H9 (cell line): ENCODE measurements at regions not wholly inside any gene's neighbourhood (a gene's known extent, or its start where the extent isn't known, plus 50 kb on each side); places are given as distances from the start of the nearest gene placed in this dataset.

Experiments used
- DNase-seq: peaks from one replicate; pipeline ENCODE4 v3.0.0-alpha.2; 2017
- H2AFZ ChIP-seq: one replicate; pipeline ENCODE4 v1.6.1; 2013; ENCODE audit warnings: mild to moderate bottlenecking, low read length, control low read depth, moderate library complexity
- H2AK5ac ChIP-seq: 2 replicates; pipeline ENCODE4 v1.6.1; 2013; ENCODE audit warnings: low read length, control low read depth, mixed read lengths; ENCODE audit not compliant: insufficient read length
- H2BK120ac ChIP-seq: one replicate; pipeline ENCODE4 v1.6.1; 2013; ENCODE audit warnings: low read depth, mild to moderate bottlenecking, low read length, control low read depth, inconsistent platforms; ENCODE audit not compliant: poor library complexity, severe bottlenecking
- H2BK12ac ChIP-seq: 2 replicates; pipeline ENCODE4 v1.6.1; 2013; ENCODE audit warnings: low read length, control low read depth, mixed read lengths, low read depth; ENCODE audit not compliant: insufficient read length
- H2BK15ac ChIP-seq: 2 replicates; pipeline ENCODE4 v1.6.1; 2013; ENCODE audit warnings: low read depth, low read length, control low read depth
- H2BK20ac ChIP-seq: one replicate; pipeline ENCODE4 v1.6.1; 2013; ENCODE audit warnings: low read depth, mild to moderate bottlenecking, low read length, control low read depth, inconsistent platforms; ENCODE audit not compliant: poor library complexity, severe bottlenecking
- H2BK5ac ChIP-seq: 2 replicates; pipeline ENCODE4 v1.6.1; 2013; ENCODE audit warnings: low read length, control low read depth, mixed read lengths; ENCODE audit not compliant: insufficient read length
- H3K14ac ChIP-seq: 2 replicates; pipeline ENCODE4 v1.6.1; 2013; ENCODE audit warnings: low read length, control low read depth; ENCODE audit not compliant: insufficient read depth
- H3K18ac ChIP-seq: 2 replicates; pipeline ENCODE4 v1.6.1; 2013; ENCODE audit warnings: low read depth, mild to moderate bottlenecking, mixed read lengths, low read length, control low read depth; ENCODE audit not compliant: insufficient read length
- H3K23ac ChIP-seq: 2 replicates; pipeline ENCODE4 v1.6.1; 2013; ENCODE audit warnings: low read length, control low read depth, mixed read lengths, low read depth; ENCODE audit not compliant: insufficient read length
- H3K23me2 ChIP-seq: 2 replicates; pipeline ENCODE4 v1.6.1; 2013; ENCODE audit warnings: low read depth, mild to moderate bottlenecking, mixed read lengths, low read length, control low read depth; ENCODE audit not compliant: insufficient read length, poor library complexity, severe bottlenecking
- H3K27ac ChIP-seq: 2 replicates; pipeline ENCODE4 v1.5.1; 2013; ENCODE audit warnings: low read length, control low read depth, mixed read lengths, low read depth; ENCODE audit not compliant: insufficient read length
- H3K27me3 ChIP-seq: 2 replicates; pipeline ENCODE4 v1.6.1; 2013; ENCODE audit warnings: low read length, control low read depth, inconsistent platforms; ENCODE audit not compliant: insufficient read depth
- H3K4ac ChIP-seq: 2 replicates; pipeline ENCODE4 v1.6.1; 2013; ENCODE audit warnings: low read depth, mild to moderate bottlenecking, control low read depth, inconsistent platforms, low read length, moderate library complexity
- H3K4me1 ChIP-seq: 2 replicates; pipeline ENCODE4 v1.6.1; 2013; ENCODE audit warnings: low read length, control low read depth, inconsistent platforms; ENCODE audit not compliant: insufficient read depth
- H3K4me2 ChIP-seq: 2 replicates; pipeline ENCODE4 v1.6.1; 2013; ENCODE audit warnings: low read length, control low read depth, mixed read lengths; ENCODE audit not compliant: insufficient read length, insufficient read depth
- H3K56ac ChIP-seq: 2 replicates; pipeline ENCODE4 v1.6.1; 2013; ENCODE audit warnings: low read depth, mild to moderate bottlenecking, mixed read lengths, low read length, control low read depth; ENCODE audit not compliant: insufficient read length
- H3K79me1 ChIP-seq: 2 replicates; pipeline ENCODE4 v1.6.1; 2013; ENCODE audit warnings: low read depth, mild to moderate bottlenecking, moderate library complexity, low read length, control low read depth, inconsistent platforms; ENCODE audit not compliant: insufficient read depth, poor library complexity, severe bottlenecking
- H3K79me2 ChIP-seq: 2 replicates; pipeline ENCODE4 v1.6.1; 2013; ENCODE audit warnings: low read length, control low read depth, inconsistent platforms; ENCODE audit not compliant: insufficient read depth
- H3K9ac ChIP-seq: 2 replicates; pipeline ENCODE4 v1.6.1; 2013; ENCODE audit warnings: low read length, control low read depth, mixed read lengths; ENCODE audit not compliant: insufficient read length; ENCODE audit errors: extremely low read depth
- H3K9me3 ChIP-seq: one replicate; pipeline ENCODE4 v1.6.1; 2013; ENCODE audit warnings: low read depth, low read length, inconsistent platforms; ENCODE audit not compliant: control insufficient read depth
- H3T11ph ChIP-seq: one replicate; pipeline ENCODE4 v1.6.1; 2013; ENCODE audit warnings: mild to moderate bottlenecking, low read length, control low read depth, inconsistent platforms
- H4K20me1 ChIP-seq: one replicate; pipeline ENCODE4 v1.6.1; 2013; ENCODE audit not compliant: control insufficient read depth, insufficient read length, insufficient read depth
- H4K5ac ChIP-seq: 2 replicates; pipeline ENCODE4 v1.6.1; 2013; ENCODE audit warnings: low read depth, mild to moderate bottlenecking, mixed read lengths, low read length, control low read depth; ENCODE audit not compliant: insufficient read length
- H4K8ac ChIP-seq: replicated peaks from 2 replicates; pipeline ENCODE4 v1.6.1; 2013; ENCODE audit warnings: low read length, control low read depth, mixed read lengths, low read depth; ENCODE audit not compliant: insufficient read length
- H4K91ac ChIP-seq: 2 replicates; pipeline ENCODE4 v1.6.1; 2013; ENCODE audit warnings: low read depth, mild to moderate bottlenecking, moderate library complexity, mixed read lengths, low read length, control low read depth; ENCODE audit not compliant: insufficient read length
- H3K27ac Mint-ChIP-seq, 3 experiments: 2 replicates in 2 of 3; 3 replicates in 1 of 3; pipeline ENCODE4 v1.8.0; 2020 to 2021; ENCODE audit warnings: mixed read lengths in 3 of 3, mild to moderate bottlenecking in 1 of 3, moderate library complexity in 1 of 3
- H3K27me3 Mint-ChIP-seq: 2 replicates; pipeline ENCODE4 v1.8.0; 2021; ENCODE audit warnings: low read depth, mild to moderate bottlenecking, moderate library complexity, mixed read lengths
- H3K36me3 Mint-ChIP-seq, 3 experiments: 2 replicates in 2 of 3; 3 replicates in 1 of 3; pipeline ENCODE4 v1.8.0; 2020 to 2021; ENCODE audit warnings: low read depth in 3 of 3, mixed read lengths in 3 of 3; ENCODE audit not compliant: insufficient read depth in 1 of 3
- H3K4me1 Mint-ChIP-seq, 2 experiments: 2 replicates each; pipeline ENCODE4 v1.8.0; 2020; ENCODE audit warnings: mixed read lengths in 2 of 2
- H3K4me3 Mint-ChIP-seq, 2 experiments: 2 replicates in 1 of 2; 3 replicates in 1 of 2; pipeline ENCODE4 v1.8.0; 2020 to 2021; ENCODE audit warnings: mild to moderate bottlenecking in 2 of 2, mixed read lengths in 2 of 2, moderate library complexity in 1 of 2
- H3K9me3 Mint-ChIP-seq, 2 experiments: 2 replicates in 1 of 2; 3 replicates in 1 of 2; pipeline ENCODE4 v1.8.0; 2020; ENCODE audit warnings: mild to moderate bottlenecking in 2 of 2, mixed read lengths in 2 of 2, moderate library complexity in 1 of 2
- CTCF ChIP-seq: fragments of 200-600 bp; sonication (generic); conservative IDR thresholded peaks from 3 replicates; pipeline ENCODE4 v1.8.0; 2021; ENCODE audit warnings: antibody characterized with exemption, mild to moderate bottlenecking
- whole genome bisulfite sequencing: extraction: QIAGEN DNeasy Blood & Tissue Kit; methylation state at CpG from one replicate; pipeline ENCODE4 v1.1.7; 2013; ENCODE audit warnings: missing lambda C conversion rate, low lambda C conversion rate, mixed read lengths; ENCODE audit not compliant: insufficient read length; ENCODE audit errors: extremely low coverage; 5-methylcytosine and 5-hydroxymethylcytosine counted together

GRCh38 chr4:130563889-130564418, 1468.0 kb downstream of the C4orf33 start:
- no peaks in the 10 kb centered on the region for H3K23me2 ChIP-seq
- no peaks in the 10 kb centered on the region for H3K9me3 ChIP-seq
- no peak for TF ChIP-seq CTCF
- Mint-ChIP-seq H3K9me3 (peaks cover 8 to 17% of the 10 kb centered on the region in 2 experiments; a peak in 4 of 5 replicates), H3K4me1 (peaks cover 10 to 14% of the 10 kb centered on the region in 2 experiments), H3K36me3 (peaks cover 6 to 17% (median 10%) of the 10 kb centered on the region in 3 experiments; a peak in 6 of 7 replicates), H3K27ac (peak overlapping the region; percentile 30 to 82 (median 74); a peak in 4 of 7 replicates), H3K4me3 (peak overlapping the region in 1 of 2 experiments; percentile 4; a peak in 1 of 5 replicates), H3K27me3 (no peaks in the 10 kb centered on the region)
- no peak overlapping the region for H3K56ac ChIP-seq
- no peak overlapping the region for H2BK15ac ChIP-seq
- H4K5ac ChIP-seq = no peak overlapping the region
- H3K14ac ChIP-seq = no peak overlapping the region
- H4K91ac ChIP-seq = no peak overlapping the region
- H4K20me1 ChIP-seq = no peaks in the 10 kb centered on the region
- H3K18ac ChIP-seq = no peak overlapping the region
- H2BK120ac ChIP-seq = no peak overlapping the region
- H3T11ph ChIP-seq = no peak overlapping the region
- H3K4me1 ChIP-seq = no peaks in the 10 kb centered on the region
- no CpG with 5 or more reads among the region's 1 CpG for WGBS
- no peaks in the 10 kb centered on the region for H3K27me3 ChIP-seq
- H3K9ac ChIP-seq = no peak overlapping the region
- no peaks in the 10 kb centered on the region for H3K79me2 ChIP-seq
- H2BK5ac ChIP-seq = no peak overlapping the region
- no peak overlapping the region for H3K27ac ChIP-seq
- DNase-seq = no peak
- no peak overlapping the region for H2AK5ac ChIP-seq
- H2BK12ac ChIP-seq = no peak overlapping the region
- no peak overlapping the region for H2BK20ac ChIP-seq
- H2AFZ ChIP-seq = peak overlapping the region; percentile 43
- H3K4ac ChIP-seq = no peak overlapping the region
- H3K23ac ChIP-seq = no peak overlapping the region
- H3K4me2 ChIP-seq = no peak overlapping the region
- no peak overlapping the region for H4K8ac ChIP-seq
- no peaks in the 10 kb centered on the region for H3K79me1 ChIP-seq
